ENCODE measurements at regions not wholly inside any gene's neighbourhood (a gene's known extent, or its start where the extent isn't known, plus 50 kb on each side); places are given as distances from the start of the nearest gene placed in this dataset.

DNA sequence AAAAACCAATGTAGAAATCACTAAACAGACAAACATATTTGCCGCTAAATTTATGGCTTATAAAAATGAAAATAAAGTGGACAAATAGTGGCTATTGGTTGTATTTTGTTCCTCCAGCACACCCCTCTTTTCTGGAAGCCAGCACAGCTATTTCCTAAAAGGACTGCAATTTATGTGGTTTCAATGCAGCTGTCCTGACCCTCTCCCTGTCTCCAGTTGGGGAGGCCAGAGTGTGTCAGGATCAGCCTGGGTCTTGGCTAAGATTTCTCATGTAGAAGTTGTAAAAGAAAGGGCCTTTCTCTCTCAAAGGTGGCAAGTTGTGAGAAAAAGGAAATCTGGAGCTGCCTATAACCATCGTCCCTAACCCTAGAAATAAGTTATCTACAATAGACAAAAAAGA is 165.6 kb downstream of the ALDH8A1 start:
- Histone ChIP-seq H3K9me3 (no peaks in the 10 kb centered on the region), H3K36me3 (no peaks in the 10 kb centered on the region), H3K4me1 (no peaks in the 10 kb centered on the region), H3K4me3 (no peak overlapping the region), H3K27ac (no peak overlapping the region), H3K27me3 (no peaks in the 10 kb centered on the region)
- TF ChIP-seq, protein P1, sequence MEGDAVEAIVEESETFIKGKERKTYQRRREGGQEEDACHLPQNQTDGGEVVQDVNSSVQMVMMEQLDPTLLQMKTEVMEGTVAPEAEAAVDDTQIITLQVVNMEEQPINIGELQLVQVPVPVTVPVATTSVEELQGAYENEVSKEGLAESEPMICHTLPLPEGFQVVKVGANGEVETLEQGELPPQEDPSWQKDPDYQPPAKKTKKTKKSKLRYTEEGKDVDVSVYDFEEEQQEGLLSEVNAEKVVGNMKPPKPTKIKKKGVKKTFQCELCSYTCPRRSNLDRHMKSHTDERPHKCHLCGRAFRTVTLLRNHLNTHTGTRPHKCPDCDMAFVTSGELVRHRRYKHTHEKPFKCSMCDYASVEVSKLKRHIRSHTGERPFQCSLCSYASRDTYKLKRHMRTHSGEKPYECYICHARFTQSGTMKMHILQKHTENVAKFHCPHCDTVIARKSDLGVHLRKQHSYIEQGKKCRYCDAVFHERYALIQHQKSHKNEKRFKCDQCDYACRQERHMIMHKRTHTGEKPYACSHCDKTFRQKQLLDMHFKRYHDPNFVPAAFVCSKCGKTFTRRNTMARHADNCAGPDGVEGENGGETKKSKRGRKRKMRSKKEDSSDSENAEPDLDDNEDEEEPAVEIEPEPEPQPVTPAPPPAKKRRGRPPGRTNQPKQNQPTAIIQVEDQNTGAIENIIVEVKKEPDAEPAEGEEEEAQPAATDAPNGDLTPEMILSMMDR (IDR thresholded peaks at IDR 0.05): no peak
- no peak for TF ChIP-seq POLR2A (IDR thresholded peaks at IDR 0.05)
- intact Hi-C loops (cut with DNase I; ENCODE audit: low total_unique reads): no loop called here
- no peak for DNase-seq

DNA sequence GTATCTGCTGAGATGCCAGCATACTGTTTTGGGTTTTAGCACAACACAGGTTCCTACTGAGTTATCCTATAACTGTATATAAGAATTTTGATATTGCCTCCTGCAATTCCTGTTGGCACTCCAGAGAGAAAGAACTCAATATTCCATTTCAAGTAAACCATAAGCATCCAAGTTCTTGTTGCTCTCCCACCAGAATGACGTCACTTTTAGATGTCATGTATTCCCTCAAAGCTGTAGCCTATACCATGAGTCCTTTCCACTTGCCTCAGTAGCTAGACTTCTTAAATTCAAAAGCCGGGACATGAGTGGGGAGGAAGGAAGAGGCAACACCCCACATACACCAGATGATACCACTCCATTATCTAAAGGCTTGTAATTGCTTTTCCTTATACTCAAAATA is 171.5 kb downstream of the ALDH8A1 start:
- TF ChIP-seq POLR2A (IDR thresholded peaks at IDR 0.05): no peak
- TF ChIP-seq, protein P1 (IDR thresholded peaks at IDR 0.05): no peak
- H3K27me3 ChIP-seq: no peaks in the 10 kb centered on the region
- no peaks in the 10 kb centered on the region for H3K4me1 ChIP-seq
- no peak overlapping the region for H3K27ac ChIP-seq
- H3K4me3 ChIP-seq: no peak overlapping the region
- intact Hi-C loops (cut with DNase I; ENCODE audit: low total_unique reads): no loop called here
- no peak for DNase-seq
- H3K36me3 ChIP-seq: no peaks in the 10 kb centered on the region
- H3K9me3 ChIP-seq: no peaks in the 10 kb centered on the region

DNA sequence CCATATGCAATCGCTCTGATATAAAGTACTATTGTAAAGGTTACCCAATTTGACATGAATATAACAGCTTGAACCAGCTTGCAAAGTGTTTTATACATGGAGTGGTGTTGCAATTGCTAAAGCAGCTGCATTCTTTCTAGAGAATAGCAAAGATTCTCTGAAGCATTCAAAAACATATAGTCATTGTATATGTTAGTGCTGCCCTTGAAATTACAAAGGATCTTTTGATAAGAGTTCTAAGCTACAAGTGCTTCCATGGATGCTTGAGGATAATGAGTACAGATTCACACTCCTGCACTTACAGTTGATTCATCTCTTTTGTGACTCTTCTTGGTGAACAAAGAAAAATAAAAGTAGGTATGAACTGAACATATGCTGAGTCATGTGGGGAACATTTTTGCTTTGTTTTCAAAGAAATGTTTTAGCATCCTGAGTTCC is 175.7 kb downstream of the ALDH8A1 start:
- H3K36me3 ChIP-seq: no peaks in the 10 kb centered on the region
- intact Hi-C loops (cut with DNase I; ENCODE audit: low total_unique reads): no loop called here
- H3K9me3 ChIP-seq: no peaks in the 10 kb centered on the region
- no peak for DNase-seq
- no peaks in the 10 kb centered on the region for H3K4me1 ChIP-seq
- no peak for TF ChIP-seq POLR2A (IDR thresholded peaks at IDR 0.05)
- TF ChIP-seq, protein P1 (IDR thresholded peaks at IDR 0.05): no peak
- no peaks in the 10 kb centered on the region for H3K27me3 ChIP-seq
- no peak overlapping the region for H3K4me3 ChIP-seq
- H3K27ac ChIP-seq: no peak overlapping the region

DNA sequence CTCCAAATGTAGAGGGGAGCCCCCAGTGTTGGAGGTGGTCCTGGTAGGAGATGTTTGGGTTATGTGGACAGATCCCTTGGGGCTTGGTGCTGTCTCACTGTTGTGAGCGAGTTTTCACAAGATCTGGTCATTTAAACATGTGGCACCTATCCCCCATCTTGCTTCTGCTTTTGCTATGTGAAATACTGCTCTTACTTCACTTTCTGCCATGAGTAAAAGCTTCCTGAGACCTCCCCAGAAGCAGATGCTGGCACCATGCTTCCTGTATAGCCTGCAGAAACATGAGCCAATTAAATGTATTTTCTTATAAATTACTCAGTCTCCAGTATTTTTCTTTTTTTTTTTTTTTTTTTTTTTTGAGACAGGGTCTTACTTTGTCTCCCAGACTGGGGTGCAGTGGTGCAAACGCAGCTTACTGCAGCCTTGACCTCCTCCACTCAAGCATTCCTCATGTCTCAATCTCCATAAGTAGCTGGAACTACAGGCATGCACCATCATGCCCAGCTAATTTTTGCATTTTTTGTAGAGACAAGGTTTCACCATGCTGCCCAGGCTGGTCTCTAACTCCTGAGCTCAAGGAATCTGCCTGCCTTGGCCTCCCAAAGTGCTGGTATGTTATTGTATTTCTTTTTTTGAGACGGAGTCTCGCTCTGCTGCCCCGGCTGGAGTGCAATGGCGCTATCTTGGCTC is 177.1 kb downstream of the ALDH8A1 start:
- Histone ChIP-seq H3K27ac (no peak overlapping the region), H3K4me1 (no peaks in the 10 kb centered on the region), H3K27me3 (no peaks in the 10 kb centered on the region), H3K36me3 (no peaks in the 10 kb centered on the region), H3K9me3 (no peaks in the 10 kb centered on the region), H3K4me3 (no peak overlapping the region)
- intact Hi-C loops (cut with DNase I; ENCODE audit: low total_unique reads): no loop called here
- TF ChIP-seq, protein P1 (IDR thresholded peaks at IDR 0.05): no peak
- TF ChIP-seq POLR2A (IDR thresholded peaks at IDR 0.05): no peak
- DNase-seq: no peak

DNA sequence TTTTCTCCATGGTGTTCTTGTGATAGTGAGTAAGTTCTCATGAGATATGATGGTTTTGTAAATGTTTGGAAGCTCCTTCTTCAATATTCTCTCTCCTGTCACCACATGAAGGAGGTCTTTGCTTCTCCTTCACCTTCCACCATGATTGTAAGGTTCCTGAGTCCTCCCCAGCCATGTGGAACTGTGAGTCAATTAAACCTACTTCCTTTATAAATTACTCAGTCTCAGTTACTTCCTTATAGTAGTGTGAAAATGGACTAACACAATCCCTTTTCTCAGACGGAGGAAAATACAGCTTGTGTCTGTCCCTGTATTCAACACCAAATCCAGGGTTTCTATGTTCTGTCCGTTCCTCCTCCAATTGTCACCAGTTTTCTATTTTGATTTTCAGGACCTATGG is 181.0 kb downstream of the ALDH8A1 start:
- DNase-seq: no peak
- intact Hi-C loops (cut with DNase I; ENCODE audit: low total_unique reads): no loop called here
- Histone ChIP-seq H3K36me3 (no peaks in the 10 kb centered on the region), H3K9me3 (no peaks in the 10 kb centered on the region), H3K4me3 (no peak overlapping the region), H3K27me3 (no peaks in the 10 kb centered on the region), H3K27ac (no peak overlapping the region), H3K4me1 (no peaks in the 10 kb centered on the region)
- TF ChIP-seq, protein P1 (IDR thresholded peaks at IDR 0.05): no peak
- TF ChIP-seq POLR2A (IDR thresholded peaks at IDR 0.05): no peak

All from uterus (tissue), 3 donors.